ENCODE measurements at regions not wholly inside any gene's neighbourhood (a gene's known extent, or its start where the extent isn't known, plus 50 kb on each side); places are given as distances from the start of the nearest gene placed in this dataset.

DNA sequence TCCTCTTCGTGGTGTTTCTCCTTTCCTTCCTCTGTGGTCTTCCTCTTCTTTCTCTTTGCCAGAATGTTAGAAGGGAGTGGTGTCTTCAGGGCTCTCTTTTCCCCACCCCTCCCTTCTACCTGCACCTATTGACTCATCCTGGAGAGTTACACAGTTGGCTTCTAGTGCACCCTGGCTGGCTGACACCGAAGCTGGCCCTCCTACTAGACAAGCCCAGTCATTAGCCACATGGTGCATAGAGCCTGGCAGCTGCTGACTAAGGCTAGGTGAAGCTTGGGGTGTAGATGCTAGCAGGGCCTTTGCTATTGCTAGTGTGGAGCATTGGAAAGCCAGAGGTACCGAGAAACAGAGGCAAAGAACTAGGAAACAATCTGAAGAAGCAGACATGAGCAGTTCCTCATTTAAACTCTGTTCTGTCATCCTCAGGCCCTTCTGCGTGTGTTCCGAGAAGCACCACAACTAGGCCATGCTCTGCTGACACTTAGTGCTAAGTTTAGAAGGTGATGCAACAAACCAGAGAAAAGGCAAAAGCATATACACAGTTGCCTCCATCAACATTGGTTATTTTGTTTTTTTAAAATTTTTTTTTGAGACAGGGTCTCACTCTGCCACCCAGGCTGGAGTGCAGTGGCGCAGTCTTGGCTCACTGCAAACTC is 213.9 kb downstream of the BAMBI start:
- H3K27me3 Mint-ChIP-seq (ENCODE audit: low read depth, unreplicated experiment): no peaks in the 10 kb centered on the region
- H3K4me3 Mint-ChIP-seq (ENCODE audit: unreplicated experiment): no peak overlapping the region
- Histone ChIP-seq H4K20me1 (ENCODE audit: insufficient read depth, low read length) (no peaks in the 10 kb centered on the region), H3K79me2 (ENCODE audit: insufficient read depth, low read length) (no peaks in the 10 kb centered on the region), H3K36me3 (ENCODE audit: insufficient read depth, low read length) (no peaks in the 10 kb centered on the region), H3K4me3 (ENCODE audit: insufficient read depth, low read depth, low read length) (no peak overlapping the region), H3K27ac (ENCODE audit: low read depth, low read length) (no peak overlapping the region), H3K27me3 (ENCODE audit: insufficient read depth, low read length) (no peaks in the 10 kb centered on the region), H3K9ac (ENCODE audit: low read length) (no peak overlapping the region), H2AFZ (ENCODE audit: low read depth, low read length) (no peak overlapping the region), H3K4me1 (ENCODE audit: insufficient read depth, low read length) (peaks cover 8% of the 10 kb centered on the region), H3K9me3 (ENCODE audit: insufficient read depth, low read depth, low read length) (no peaks in the 10 kb centered on the region), H3K4me2 (ENCODE audit: low read length) (no peak overlapping the region)
- peaks cover 5% of the 10 kb centered on the region for H3K4me1 Mint-ChIP-seq (ENCODE audit: low read depth, unreplicated experiment)
- TF ChIP-seq, protein P1, sequence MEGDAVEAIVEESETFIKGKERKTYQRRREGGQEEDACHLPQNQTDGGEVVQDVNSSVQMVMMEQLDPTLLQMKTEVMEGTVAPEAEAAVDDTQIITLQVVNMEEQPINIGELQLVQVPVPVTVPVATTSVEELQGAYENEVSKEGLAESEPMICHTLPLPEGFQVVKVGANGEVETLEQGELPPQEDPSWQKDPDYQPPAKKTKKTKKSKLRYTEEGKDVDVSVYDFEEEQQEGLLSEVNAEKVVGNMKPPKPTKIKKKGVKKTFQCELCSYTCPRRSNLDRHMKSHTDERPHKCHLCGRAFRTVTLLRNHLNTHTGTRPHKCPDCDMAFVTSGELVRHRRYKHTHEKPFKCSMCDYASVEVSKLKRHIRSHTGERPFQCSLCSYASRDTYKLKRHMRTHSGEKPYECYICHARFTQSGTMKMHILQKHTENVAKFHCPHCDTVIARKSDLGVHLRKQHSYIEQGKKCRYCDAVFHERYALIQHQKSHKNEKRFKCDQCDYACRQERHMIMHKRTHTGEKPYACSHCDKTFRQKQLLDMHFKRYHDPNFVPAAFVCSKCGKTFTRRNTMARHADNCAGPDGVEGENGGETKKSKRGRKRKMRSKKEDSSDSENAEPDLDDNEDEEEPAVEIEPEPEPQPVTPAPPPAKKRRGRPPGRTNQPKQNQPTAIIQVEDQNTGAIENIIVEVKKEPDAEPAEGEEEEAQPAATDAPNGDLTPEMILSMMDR (IDR thresholded peaks at IDR 0.05; ENCODE audit: insufficient read depth, low read depth, low read length): no peak
- TF ChIP-seq EZH2 (IDR thresholded peaks at IDR 0.05; ENCODE audit: insufficient read depth, low read length): no peak
- FAIRE-seq: no peak
- no peak for DNase-seq (ENCODE audit: low read depth)
- no peak overlapping the region for H3K27ac Mint-ChIP-seq (ENCODE audit: unreplicated experiment)
- H3K9me3 Mint-ChIP-seq (ENCODE audit: unreplicated experiment): peaks cover 4% of the 10 kb centered on the region
- peaks cover 4% of the 10 kb centered on the region for H3K36me3 Mint-ChIP-seq (ENCODE audit: low read depth, unreplicated experiment)

DNA sequence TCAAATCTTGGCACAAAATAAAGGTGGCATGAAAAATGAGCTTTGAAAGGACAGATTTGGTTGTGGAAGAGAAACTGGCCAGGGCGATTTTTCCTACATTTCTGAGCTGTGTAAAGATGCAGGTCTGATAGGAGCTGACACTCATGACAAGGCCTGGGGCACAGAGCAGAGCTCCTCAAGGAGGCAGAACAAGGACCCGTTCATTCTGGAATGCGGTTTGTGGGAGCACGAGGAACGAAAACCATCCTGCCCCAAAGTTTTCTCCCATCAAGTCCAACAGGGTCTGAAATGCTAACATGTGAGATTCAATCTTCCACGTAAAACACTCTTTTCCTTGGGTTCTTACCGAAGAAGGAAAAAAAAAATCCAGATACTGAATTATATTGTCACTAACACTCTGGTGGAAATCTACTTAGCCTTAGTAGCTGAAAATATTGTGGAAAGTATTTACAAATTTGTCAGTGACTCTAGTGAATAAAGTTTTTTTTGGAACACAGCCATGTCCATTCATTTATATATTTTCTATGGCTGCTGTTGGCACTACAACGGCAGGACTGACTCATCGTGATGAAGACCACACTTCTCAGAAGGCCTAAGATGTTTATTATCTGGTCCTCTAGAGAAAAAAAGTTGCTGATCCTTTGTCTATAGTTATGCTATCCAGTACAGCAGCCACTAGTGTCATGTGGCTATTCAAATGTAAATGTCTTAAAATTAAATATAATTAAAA is 215.7 kb downstream of the BAMBI start:
- H3K27ac ChIP-seq (ENCODE audit: low read depth, low read length): no peak overlapping the region
- no peak overlapping the region for H3K27ac Mint-ChIP-seq (ENCODE audit: unreplicated experiment)
- no peak for FAIRE-seq

More for the DNA sequence above, 215.7 kb downstream of the BAMBI start:
- H3K4me2 ChIP-seq (ENCODE audit: low read length): no peak overlapping the region
- Mint-ChIP-seq H3K27me3 (ENCODE audit: low read depth, unreplicated experiment) (no peaks in the 10 kb centered on the region), H3K4me3 (ENCODE audit: unreplicated experiment) (no peak overlapping the region), H3K4me1 (ENCODE audit: low read depth, unreplicated experiment) (peaks cover 5% of the 10 kb centered on the region), H3K9me3 (ENCODE audit: unreplicated experiment) (peaks cover 5% of the 10 kb centered on the region), H3K36me3 (ENCODE audit: low read depth, unreplicated experiment) (peaks cover 4% of the 10 kb centered on the region)
- no peaks in the 10 kb centered on the region for H3K36me3 ChIP-seq (ENCODE audit: insufficient read depth, low read length)
- TF ChIP-seq, protein P1 (IDR thresholded peaks at IDR 0.05; ENCODE audit: insufficient read depth, low read depth, low read length): no peak
- TF ChIP-seq EZH2 (IDR thresholded peaks at IDR 0.05; ENCODE audit: insufficient read depth, low read length): no peak
- no peak overlapping the region for H3K9ac ChIP-seq (ENCODE audit: low read length)
- H3K4me1 ChIP-seq (ENCODE audit: insufficient read depth, low read length): peaks cover 8% of the 10 kb centered on the region
- no peaks in the 10 kb centered on the region for H3K9me3 ChIP-seq (ENCODE audit: insufficient read depth, low read depth, low read length)
- no peak overlapping the region for H2AFZ ChIP-seq (ENCODE audit: low read depth, low read length)
- DNase-seq (ENCODE audit: low read depth): peak; percentile 70
- no peaks in the 10 kb centered on the region for H3K79me2 ChIP-seq (ENCODE audit: insufficient read depth, low read length)
- no peaks in the 10 kb centered on the region for H4K20me1 ChIP-seq (ENCODE audit: insufficient read depth, low read length)
- H3K27me3 ChIP-seq (ENCODE audit: insufficient read depth, low read length): no peaks in the 10 kb centered on the region
- no peak overlapping the region for H3K4me3 ChIP-seq (ENCODE audit: insufficient read depth, low read depth, low read length)
